ENCODE measurements at regions not wholly inside any gene's neighbourhood (a gene's known extent, or its start where the extent isn't known, plus 50 kb on each side); places are given as distances from the start of the nearest gene placed in this dataset.
"Not testable (repeated sequence)": the region's sequence is repeated elsewhere in the genome, so short reads cannot be mapped to it uniquely, and the experiment has no call there.

DNA sequence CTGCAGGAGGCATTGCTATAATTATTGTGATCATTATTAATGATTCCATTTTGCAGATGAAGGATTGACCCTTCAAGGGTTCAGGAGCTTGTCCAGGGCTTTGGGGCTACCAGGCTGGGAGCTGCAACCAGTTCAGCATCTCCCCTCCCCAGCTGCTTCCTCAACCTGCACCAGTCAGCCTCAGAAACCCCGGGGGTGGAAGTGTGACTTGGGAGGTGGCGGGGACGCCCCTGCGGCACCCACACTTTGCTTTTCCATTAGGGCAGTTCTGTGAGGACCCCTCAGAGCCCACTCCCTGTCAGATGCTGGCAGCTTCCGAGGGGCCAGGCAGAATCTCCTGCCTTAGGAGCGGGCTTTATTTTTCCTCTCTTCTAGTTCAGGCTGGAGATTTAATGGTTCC lies 85.6 kb downstream of the OLFM1 start:
- Histone ChIP-seq H3K36me3 (no peaks in the 10 kb centered on the region), H3K27me3 (peaks cover 0 to 60% (median 0%) of the 10 kb centered on the region in 3 donors), H3K9me3 (no peaks in the 10 kb centered on the region), H3K4me1 (no peaks in the 10 kb centered on the region), H3K27ac (no peak overlapping the region), H3K4me3 (no peak overlapping the region)
- intact Hi-C loops (cut with DNase I; ENCODE audit: low total_unique reads), result no loop called here
- TF ChIP-seq POLR2A (IDR thresholded peaks at IDR 0.05) (no peak), POLR2AphosphoS5 (IDR thresholded peaks at IDR 0.05) (no peak), EP300 (IDR thresholded peaks at IDR 0.05) (no peak)
- TF ChIP-seq, protein P1, sequence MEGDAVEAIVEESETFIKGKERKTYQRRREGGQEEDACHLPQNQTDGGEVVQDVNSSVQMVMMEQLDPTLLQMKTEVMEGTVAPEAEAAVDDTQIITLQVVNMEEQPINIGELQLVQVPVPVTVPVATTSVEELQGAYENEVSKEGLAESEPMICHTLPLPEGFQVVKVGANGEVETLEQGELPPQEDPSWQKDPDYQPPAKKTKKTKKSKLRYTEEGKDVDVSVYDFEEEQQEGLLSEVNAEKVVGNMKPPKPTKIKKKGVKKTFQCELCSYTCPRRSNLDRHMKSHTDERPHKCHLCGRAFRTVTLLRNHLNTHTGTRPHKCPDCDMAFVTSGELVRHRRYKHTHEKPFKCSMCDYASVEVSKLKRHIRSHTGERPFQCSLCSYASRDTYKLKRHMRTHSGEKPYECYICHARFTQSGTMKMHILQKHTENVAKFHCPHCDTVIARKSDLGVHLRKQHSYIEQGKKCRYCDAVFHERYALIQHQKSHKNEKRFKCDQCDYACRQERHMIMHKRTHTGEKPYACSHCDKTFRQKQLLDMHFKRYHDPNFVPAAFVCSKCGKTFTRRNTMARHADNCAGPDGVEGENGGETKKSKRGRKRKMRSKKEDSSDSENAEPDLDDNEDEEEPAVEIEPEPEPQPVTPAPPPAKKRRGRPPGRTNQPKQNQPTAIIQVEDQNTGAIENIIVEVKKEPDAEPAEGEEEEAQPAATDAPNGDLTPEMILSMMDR (IDR thresholded peaks at IDR 0.05), result no peak
- no peak for DNase-seq
- 76 to 93% (median 92%) methylated on average over 5 to 6 of the region's 6 CpGs for WGBS, 5 donors

GRCh38 chr9:135174248-135174647 lies 86.8 kb downstream of the OLFM1 start:
- intact Hi-C loops (cut with DNase I; ENCODE audit: low total_unique reads), result no loop called here
- Histone ChIP-seq H3K9me3 (no peaks in the 10 kb centered on the region), H3K4me1 (no peaks in the 10 kb centered on the region), H3K36me3 (no peaks in the 10 kb centered on the region), H3K27ac (no peak overlapping the region), H3K27me3 (peaks cover 0 to 48% (median 0%) of the 10 kb centered on the region in 3 donors), H3K4me3 (no peak overlapping the region)
- WGBS, 5 donors, result 58 to 76% (median 69%) methylated on average over 2 to 6 of the region's 6 CpGs
- no peak for DNase-seq
- TF ChIP-seq, protein P1 (IDR thresholded peaks at IDR 0.05), result no peak
- TF ChIP-seq EP300 (IDR thresholded peaks at IDR 0.05) (no peak), POLR2A (IDR thresholded peaks at IDR 0.05) (no peak), POLR2AphosphoS5 (IDR thresholded peaks at IDR 0.05) (no peak)

DNA sequence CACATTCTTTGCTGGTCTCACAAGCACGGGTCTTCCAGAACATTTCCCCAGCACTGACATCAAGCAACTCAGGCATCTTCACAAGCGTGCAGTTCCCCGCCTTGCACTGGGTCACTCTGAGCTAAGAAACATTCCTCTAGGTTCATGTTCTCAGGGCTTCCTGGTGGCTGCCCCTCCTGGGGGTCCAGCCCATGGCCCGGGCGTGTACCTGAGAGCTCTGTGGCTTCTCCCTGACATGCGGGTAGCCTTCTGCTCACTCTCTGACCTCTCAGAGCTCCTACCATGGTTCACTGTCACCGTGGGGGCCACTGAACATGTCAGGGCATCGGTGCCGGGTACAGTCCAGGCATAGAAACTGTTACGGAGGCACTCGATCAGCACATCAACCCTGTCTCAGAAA lies 87.5 kb downstream of the OLFM1 start:
- Histone ChIP-seq H3K9me3 (no peaks in the 10 kb centered on the region), H3K36me3 (no peaks in the 10 kb centered on the region), H3K4me1 (no peaks in the 10 kb centered on the region), H3K4me3 (no peak overlapping the region), H3K27me3 (peaks cover 0 to 42% (median 0%) of the 10 kb centered on the region in 3 donors), H3K27ac (no peak overlapping the region)
- DNase-seq, result no peak
- WGBS, 5 donors, result 73 to 86% (median 81%) methylated on average over 6 to 11 of the region's 11 CpGs
- TF ChIP-seq POLR2AphosphoS5 (IDR thresholded peaks at IDR 0.05) (no peak), EP300 (IDR thresholded peaks at IDR 0.05) (no peak)
- intact Hi-C loops (cut with DNase I; ENCODE audit: low total_unique reads), result no loop called here

DNA sequence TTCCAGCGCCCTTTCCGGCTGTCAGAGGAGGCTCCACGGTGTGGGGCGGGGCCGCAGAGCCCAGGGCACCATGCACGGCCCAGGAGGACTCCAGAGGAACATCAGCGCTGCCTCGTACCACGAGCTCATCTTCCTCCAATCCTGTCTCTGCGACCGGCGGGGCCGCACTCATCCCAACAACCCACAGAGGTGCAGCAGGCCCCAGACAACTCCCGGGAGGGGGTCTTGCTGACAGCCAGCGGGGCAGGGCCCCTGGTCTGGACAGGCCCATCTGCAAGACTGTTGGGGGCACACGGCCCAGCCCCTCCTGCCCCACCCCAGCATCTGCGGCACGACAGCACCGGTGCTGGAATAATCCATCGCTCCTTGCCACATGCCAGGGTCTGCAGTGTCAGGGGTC lies 88.8 kb downstream of the OLFM1 start:
- no peak overlapping the region for H3K27ac ChIP-seq
- TF ChIP-seq POLR2AphosphoS5 (IDR thresholded peaks at IDR 0.05) (no peak), EP300 (IDR thresholded peaks at IDR 0.05) (no peak), POLR2A (IDR thresholded peaks at IDR 0.05) (no peak)
- TF ChIP-seq, protein P1 (IDR thresholded peaks at IDR 0.05), result no peak
- intact Hi-C loops (cut with DNase I; ENCODE audit: low total_unique reads), result no loop called here
- DNase-seq, result no peak
- no peak overlapping the region for H3K4me3 ChIP-seq
- H3K27me3 ChIP-seq, result peaks cover 0 to 31% (median 0%) of the 10 kb centered on the region in 3 donors
- no peaks in the 10 kb centered on the region for H3K36me3 ChIP-seq
- H3K9me3 ChIP-seq, result no peaks in the 10 kb centered on the region
- H3K4me1 ChIP-seq, result no peaks in the 10 kb centered on the region
- 68 to 80% (median 73%) methylated on average over 6 to 20 of the region's 20 CpGs for WGBS, 5 donors

DNA sequence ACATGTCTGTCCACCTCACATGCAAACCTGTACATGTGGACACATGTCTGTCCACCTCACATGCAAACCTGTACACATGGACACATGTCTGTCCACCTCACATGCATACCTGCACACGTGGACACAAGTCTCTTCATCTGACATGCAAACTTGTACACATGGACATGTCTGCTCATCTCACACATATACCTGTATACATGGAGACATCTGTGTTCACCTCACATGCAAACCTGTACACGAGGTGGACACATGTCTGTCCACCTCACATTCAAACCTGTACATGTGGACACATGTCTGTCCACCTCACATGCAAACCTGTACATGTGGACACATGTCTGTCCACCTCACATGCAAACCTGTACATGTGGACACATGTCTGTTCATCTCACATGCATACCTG lies 90.1 kb downstream of the OLFM1 start:
- peaks cover 0 to 31% (median 0%) of the 10 kb centered on the region in 3 donors for H3K27me3 ChIP-seq
- H3K4me1 ChIP-seq; H3K36me3 ChIP-seq; DNase-seq; H3K9me3 ChIP-seq; H3K27ac ChIP-seq; intact Hi-C loops (cut with DNase I; ENCODE audit: low total_unique reads); H3K4me3 ChIP-seq: not testable (repeated sequence)
- 47 to 59% (median 56%) methylated on average over 2 of the region's 2 CpGs for WGBS, 5 donors

Measured in stomach (tissue), 8 donors.